Breast epithelium (tissue), 4 donors: ENCODE measurements at regions not wholly inside any gene's neighbourhood (a gene's known extent, or its start where the extent isn't known, plus 50 kb on each side); places are given as distances from the start of the nearest gene placed in this dataset.

Source experiments
- DNase-seq, 2 donors: peaks; one replicate each; pipeline ENCODE4 v3.0.0-alpha.2; 2019; ENCODE audit warnings: low spot score in 2 of 2
- H3K27ac ChIP-seq, 2 donors: fragments of 200-600 bp; sonication (generic) in 1 of 2; one replicate each; pipeline ENCODE4 v1.5.1; 2016 to 2019; ENCODE audit warnings: mild to moderate bottlenecking in 1 of 2
- H3K27me3 ChIP-seq, 2 donors: fragments of 200-600 bp; sonication (generic) in 1 of 2; one replicate each; pipeline versions ENCODE4 v1.5.1 to v1.6.0; 2017 to 2019; ENCODE audit warnings: control low read depth in 1 of 2, mild to moderate bottlenecking in 1 of 2
- H3K36me3 ChIP-seq: fragments of 200-600 bp; one replicate; pipeline ENCODE4 v1.5.1; 2019
- H3K4me1 ChIP-seq, 2 donors: fragments of 200-600 bp; sonication (generic); one replicate each; pipeline ENCODE4 v1.5.1; 2016 to 2019; ENCODE audit warnings: control low read depth in 1 of 2
- H3K4me3 ChIP-seq, 3 donors: fragments of 200-600 bp; sonication (generic); 1 replicate in 2 of 3; 2 replicates in 1 of 3; pipeline ENCODE4 v1.5.1; 2016 to 2019; ENCODE audit warnings: mild to moderate bottlenecking in 3 of 3, moderate library complexity in 2 of 3
- H3K9me3 ChIP-seq, 2 donors: fragments of 200-600 bp; sonication (generic) in 1 of 2; one replicate each; pipeline ENCODE4 v1.5.1; 2016 to 2019; ENCODE audit warnings: control low read depth in 1 of 2
- POLR2A ChIP-seq: fragments of 450-650 bp; IDR thresholded peaks from one replicate; pipeline ENCODE4 v1.6.1; 2016; ENCODE audit warnings: antibody characterized with exemption, mild to moderate bottlenecking, moderate library complexity
- POLR2AphosphoS5 ChIP-seq, 3 donors: sonication (generic); formaldehyde crosslinking; IDR thresholded peaks; one replicate each; pipeline ENCODE4 v1.6.1; 2017; ENCODE audit warnings: antibody characterized with exemption in 3 of 3
- intact Hi-C: fragments of 100-400 bp; cut with DNase I; formaldehyde crosslinking; loops from one replicate; pipeline ENCODE4 v1.15.1; 2023; ENCODE audit warnings: low total_unique reads
- TF ChIP-seq, protein P1 (sequence below), 3 donors: fragments of 450-650 bp; IDR thresholded peaks; one replicate each; pipeline ENCODE4 v1.5.1; 2016 to 2017; ENCODE audit warnings: antibody characterized with exemption in 3 of 3, mild to moderate bottlenecking in 3 of 3, moderate library complexity in 3 of 3

DNA sequence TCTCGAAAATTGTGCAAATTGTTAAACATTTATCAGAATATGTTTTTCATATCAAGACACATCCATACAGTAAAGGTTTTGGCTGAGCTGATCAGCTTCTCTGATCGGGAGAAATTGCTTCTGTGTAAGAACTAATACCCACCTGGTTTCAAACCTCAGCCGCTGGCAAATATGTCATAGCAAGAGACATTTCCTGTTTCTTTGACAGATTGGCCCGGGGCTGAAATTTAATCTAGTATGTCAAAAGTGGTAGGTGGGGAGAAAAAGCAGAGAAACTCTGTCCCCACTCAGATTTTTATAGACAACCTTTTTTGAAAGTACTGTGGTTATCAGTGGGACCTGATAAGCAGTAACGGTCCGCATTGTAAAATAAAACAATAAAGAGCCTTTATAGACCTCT lies 88.8 kb upstream of the SLC24A5 start:
- Histone ChIP-seq H3K27ac (no peak overlapping the region), H3K4me3 (no peak overlapping the region), H3K27me3 (no peaks in the 10 kb centered on the region), H3K36me3 (no peaks in the 10 kb centered on the region), H3K9me3 (no peaks in the 10 kb centered on the region), H3K4me1 (no peaks in the 10 kb centered on the region)
- intact Hi-C loops, result no loop called here
- no peak for DNase-seq
- TF ChIP-seq POLR2A (no peak), POLR2AphosphoS5 (IDR thresholded peaks at IDR 0.05) (no peak)
- TF ChIP-seq, protein P1, sequence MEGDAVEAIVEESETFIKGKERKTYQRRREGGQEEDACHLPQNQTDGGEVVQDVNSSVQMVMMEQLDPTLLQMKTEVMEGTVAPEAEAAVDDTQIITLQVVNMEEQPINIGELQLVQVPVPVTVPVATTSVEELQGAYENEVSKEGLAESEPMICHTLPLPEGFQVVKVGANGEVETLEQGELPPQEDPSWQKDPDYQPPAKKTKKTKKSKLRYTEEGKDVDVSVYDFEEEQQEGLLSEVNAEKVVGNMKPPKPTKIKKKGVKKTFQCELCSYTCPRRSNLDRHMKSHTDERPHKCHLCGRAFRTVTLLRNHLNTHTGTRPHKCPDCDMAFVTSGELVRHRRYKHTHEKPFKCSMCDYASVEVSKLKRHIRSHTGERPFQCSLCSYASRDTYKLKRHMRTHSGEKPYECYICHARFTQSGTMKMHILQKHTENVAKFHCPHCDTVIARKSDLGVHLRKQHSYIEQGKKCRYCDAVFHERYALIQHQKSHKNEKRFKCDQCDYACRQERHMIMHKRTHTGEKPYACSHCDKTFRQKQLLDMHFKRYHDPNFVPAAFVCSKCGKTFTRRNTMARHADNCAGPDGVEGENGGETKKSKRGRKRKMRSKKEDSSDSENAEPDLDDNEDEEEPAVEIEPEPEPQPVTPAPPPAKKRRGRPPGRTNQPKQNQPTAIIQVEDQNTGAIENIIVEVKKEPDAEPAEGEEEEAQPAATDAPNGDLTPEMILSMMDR (IDR thresholded peaks at IDR 0.05), result no peak

DNA sequence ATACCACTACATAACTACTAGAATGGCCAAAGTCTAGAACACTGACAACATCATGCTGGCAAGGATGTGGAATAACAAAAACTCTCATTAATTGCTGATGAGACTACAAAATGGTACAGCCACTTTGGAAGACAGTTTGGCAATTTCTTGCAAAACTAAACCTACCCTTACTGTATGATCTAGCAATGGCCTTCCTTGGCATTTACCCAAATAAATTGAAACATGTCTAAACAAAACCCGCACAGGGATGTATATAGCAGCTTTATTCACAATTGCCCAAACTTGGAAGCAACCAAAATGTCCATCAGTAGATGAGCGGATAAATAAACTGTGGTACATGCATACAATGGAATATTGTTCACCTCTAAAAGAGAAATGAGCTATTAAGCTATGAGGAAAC lies 87.9 kb upstream of the SLC24A5 start:
- H3K27ac ChIP-seq, result no peak overlapping the region
- TF ChIP-seq POLR2A, result no peak
- TF ChIP-seq, protein P1 (IDR thresholded peaks at IDR 0.05), result no peak
- no peak for TF ChIP-seq POLR2AphosphoS5 (IDR thresholded peaks at IDR 0.05)
- no peaks in the 10 kb centered on the region for H3K36me3 ChIP-seq
- no peaks in the 10 kb centered on the region for H3K4me1 ChIP-seq
- intact Hi-C loops, result no loop called here
- H3K27me3 ChIP-seq, result no peaks in the 10 kb centered on the region
- DNase-seq, result no peak
- H3K9me3 ChIP-seq, result no peaks in the 10 kb centered on the region
- no peak overlapping the region for H3K4me3 ChIP-seq

DNA sequence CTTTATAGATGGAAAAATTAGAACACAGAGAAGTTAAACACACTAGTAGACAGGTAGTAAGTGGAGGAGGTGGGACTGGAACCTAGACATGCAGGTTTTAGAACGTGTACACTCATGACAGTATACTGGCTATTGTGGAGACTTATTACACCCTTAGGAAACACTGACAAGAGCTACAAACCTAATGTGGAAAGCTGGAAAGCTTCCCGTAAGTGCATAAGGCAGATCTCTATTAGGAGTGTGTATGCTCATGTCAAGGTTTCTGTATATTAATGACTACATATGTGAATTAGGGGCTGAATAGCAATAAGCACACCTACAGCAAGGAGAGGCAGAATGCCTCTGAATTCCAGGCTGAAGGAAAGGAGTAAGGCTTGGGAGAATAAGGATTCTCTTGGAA lies 82.6 kb upstream of the SLC24A5 start:
- no peaks in the 10 kb centered on the region for H3K36me3 ChIP-seq
- H3K27me3 ChIP-seq, result no peaks in the 10 kb centered on the region
- no peak overlapping the region for H3K27ac ChIP-seq
- intact Hi-C loops, result no loop called here
- DNase-seq, result no peak
- H3K9me3 ChIP-seq, result no peaks in the 10 kb centered on the region
- H3K4me3 ChIP-seq, result no peak overlapping the region
- TF ChIP-seq POLR2AphosphoS5 (IDR thresholded peaks at IDR 0.05), result no peak
- no peak for TF ChIP-seq POLR2A
- TF ChIP-seq, protein P1 (IDR thresholded peaks at IDR 0.05), result no peak
- H3K4me1 ChIP-seq, result no peaks in the 10 kb centered on the region

DNA sequence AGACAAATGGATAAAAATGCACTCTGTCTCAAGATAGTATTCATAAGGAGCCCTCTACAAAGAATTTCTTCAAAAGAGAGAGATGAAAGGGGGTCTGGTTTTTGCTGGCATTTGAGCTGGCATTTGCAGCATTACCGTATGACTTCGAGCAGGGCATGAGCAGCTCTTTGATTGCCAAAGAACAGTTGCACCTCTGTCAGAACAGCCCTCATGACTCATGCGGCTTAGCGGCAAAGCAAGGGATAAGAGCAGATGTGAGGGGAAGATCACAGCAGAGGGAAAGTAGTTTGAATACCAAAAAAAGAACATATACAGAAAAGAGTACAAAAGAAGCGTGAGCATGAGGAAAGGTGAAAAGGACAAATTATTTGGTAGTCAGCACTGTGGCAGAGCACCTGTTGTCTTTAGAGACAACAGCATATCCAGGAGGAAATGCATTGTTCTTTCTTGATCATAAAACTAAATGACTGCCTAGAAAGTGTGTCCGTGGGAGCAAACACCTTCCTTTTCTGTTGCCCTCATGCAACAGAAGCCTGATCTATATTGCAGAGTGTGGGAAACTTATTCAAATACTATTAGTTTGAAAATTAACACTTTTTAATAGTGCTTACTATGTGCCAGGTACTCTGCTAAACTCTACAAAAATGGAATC lies 80.5 kb upstream of the SLC24A5 start:
- intact Hi-C loops, result no loop called here
- no peaks in the 10 kb centered on the region for H3K36me3 ChIP-seq
- no peak overlapping the region for H3K27ac ChIP-seq
- H3K4me1 ChIP-seq, result no peaks in the 10 kb centered on the region
- H3K9me3 ChIP-seq, result no peaks in the 10 kb centered on the region
- TF ChIP-seq POLR2A (no peak), POLR2AphosphoS5 (IDR thresholded peaks at IDR 0.05) (no peak)
- TF ChIP-seq, protein P1 (IDR thresholded peaks at IDR 0.05), result no peak
- no peaks in the 10 kb centered on the region for H3K27me3 ChIP-seq
- DNase-seq, result no peak
- no peak overlapping the region for H3K4me3 ChIP-seq

DNA sequence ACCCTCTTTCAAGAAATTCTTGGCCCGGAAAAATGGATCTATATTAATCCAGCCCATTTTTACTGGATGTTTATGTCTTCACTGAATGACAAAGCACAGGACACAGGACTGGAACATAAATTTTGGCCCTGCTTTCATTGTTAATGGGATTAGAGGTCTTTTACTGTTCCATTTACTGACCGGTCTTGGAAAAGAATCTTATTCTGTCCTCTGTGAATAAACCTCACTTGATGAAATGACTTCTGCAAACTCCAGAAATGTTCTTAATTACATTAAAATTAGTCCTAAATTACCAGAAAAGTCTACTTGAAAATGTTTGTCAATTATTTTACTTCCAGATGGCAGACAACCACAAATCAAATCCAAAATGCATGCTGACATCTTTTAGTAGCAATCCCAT lies 79.3 kb upstream of the SLC24A5 start:
- Histone ChIP-seq H3K9me3 (no peaks in the 10 kb centered on the region), H3K27ac (no peak overlapping the region), H3K27me3 (no peaks in the 10 kb centered on the region), H3K4me1 (no peaks in the 10 kb centered on the region), H3K36me3 (no peaks in the 10 kb centered on the region), H3K4me3 (no peak overlapping the region)
- intact Hi-C loops, result no loop called here
- no peak for DNase-seq
- TF ChIP-seq POLR2A (no peak), POLR2AphosphoS5 (IDR thresholded peaks at IDR 0.05) (no peak)
- TF ChIP-seq, protein P1 (IDR thresholded peaks at IDR 0.05), result no peak
